AG08396 (cell line): ENCODE measurements at regions not wholly inside any gene's neighbourhood (a gene's known extent, or its start where the extent isn't known, plus 50 kb on each side); places are given as distances from the start of the nearest gene placed in this dataset.
"Not testable (repeated sequence)": the region's sequence is repeated elsewhere in the genome, so short reads cannot be mapped to it uniquely, and the experiment has no call there.

Experiments used
- DNase-seq: peaks from one replicate; pipeline ENCODE4 v3.0.0; 2012; ENCODE audit warnings: low spot score, mixed read lengths

GRCh38 chr1:147062956-147063355 lies 109.3 kb downstream of the PRKAB2 start:
- no peak for DNase-seq

DNA sequence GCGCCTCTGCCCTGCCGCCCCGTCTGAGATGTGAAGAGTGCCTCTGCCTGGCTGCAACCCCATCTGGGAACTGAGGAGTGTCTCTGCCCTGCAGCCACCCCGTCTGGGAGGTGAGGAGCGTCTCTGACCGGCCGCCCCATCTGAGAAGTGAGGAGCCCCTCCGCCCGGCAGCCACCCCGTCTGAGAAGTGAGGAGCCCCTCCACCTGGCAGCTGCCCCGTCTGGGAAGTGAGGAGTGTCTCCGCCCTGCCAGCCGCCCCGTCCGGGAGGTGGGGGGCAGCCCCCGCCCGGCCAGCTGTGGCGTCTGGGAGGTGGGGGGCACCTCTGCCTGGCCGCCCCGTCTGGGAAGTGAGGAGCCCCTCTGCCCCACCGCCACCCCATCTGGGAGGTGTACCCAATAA lies 110.4 kb downstream of the PRKAB2 start:
- not testable (repeated sequence) for DNase-seq

- no peak for DNase-seq
These were observed 115.1 kb downstream of the NBPF12 start for GRCh38 chr1:147053269-147053668.

DNA sequence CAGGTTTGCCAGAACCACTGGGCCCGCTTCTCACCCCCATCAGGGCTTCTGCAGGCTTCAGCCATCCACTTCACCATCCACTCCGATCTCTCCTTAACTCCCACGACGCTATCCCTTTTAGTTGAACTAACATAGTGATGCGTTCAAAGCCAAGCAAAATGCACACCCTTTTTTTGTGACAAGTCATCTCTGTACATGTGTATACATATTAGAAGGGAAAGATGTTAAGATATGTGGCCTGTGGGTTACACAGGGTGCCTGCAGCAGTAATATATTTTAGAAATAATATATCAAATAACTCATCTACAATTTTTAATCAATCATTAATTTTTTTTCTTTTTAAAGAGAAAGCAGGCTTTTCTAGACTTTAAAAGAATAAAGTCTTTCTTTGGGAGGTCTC lies 114.6 kb downstream of the NBPF12 start:
- DNase-seq: no peak

DNA sequence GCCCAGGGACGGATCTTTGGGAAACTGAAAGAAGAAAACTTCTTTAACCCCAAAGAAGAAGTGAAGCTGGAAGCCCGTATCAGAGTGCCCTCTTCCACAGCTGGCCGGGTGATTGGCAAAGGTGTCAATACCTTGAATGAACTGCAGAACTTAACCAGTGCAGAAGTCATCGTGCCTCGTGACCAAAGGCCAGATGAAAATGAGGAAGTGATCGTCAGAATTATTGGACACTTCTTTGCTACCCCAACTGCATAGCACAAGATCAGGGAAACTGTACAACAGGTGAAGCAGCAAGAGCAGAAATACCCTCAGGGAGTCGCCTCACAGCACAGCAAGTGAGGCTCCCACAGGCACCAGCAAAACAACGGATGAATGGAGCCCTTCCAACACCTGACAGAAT lies 114.0 kb downstream of the NBPF12 start:
- DNase-seq: no peak

- no peak for DNase-seq
These were observed 113.0 kb downstream of the NBPF12 start for GRCh38 chr1:147051136-147051535.

- DNase-seq: no peak
These were observed 112.5 kb downstream of the NBPF12 start for GRCh38 chr1:147050654-147051053.

DNA sequence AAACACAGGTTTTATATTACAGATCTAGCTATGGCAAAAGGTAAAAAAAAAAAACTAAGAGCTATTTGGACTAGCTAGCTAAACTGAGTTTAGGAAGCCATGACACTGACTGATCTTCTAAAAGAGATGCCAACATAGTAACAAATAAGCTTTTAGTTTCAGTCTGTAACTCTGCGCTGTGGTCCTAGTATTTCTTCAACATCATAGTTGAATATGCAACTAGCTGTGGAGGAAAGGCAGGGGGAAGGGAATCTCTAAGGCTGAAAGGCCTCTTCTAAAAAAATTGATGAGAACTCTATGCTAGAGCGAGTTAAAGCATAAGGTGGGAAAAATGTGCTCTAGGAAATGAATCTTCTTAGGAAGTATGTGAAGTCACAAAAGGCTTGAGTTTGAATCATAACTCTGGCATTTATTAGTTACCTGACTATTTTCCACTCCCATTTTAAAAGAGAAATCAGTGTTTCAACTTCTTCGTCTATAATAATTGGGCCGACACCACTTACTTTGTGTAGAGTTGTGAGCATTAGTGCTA lies 108.8 kb downstream of the NBPF12 start:
- DNase-seq: not testable (repeated sequence)

GRCh38 chr1:147046189-147046862 lies 108.2 kb downstream of the NBPF12 start:
- no peak for DNase-seq
